ENCODE measurements at regions not wholly inside any gene's neighbourhood (a gene's known extent, or its start where the extent isn't known, plus 50 kb on each side); places are given as distances from the start of the nearest gene placed in this dataset.
"Not testable (repeated sequence)": the region's sequence is repeated elsewhere in the genome, so short reads cannot be mapped to it uniquely, and the experiment has no call there.

GRCh38 chr20:50360921-50361320 is 149.3 kb upstream of the PTPN1 start:
- no peak for DNase-seq (ENCODE audit: low read depth)

DNA sequence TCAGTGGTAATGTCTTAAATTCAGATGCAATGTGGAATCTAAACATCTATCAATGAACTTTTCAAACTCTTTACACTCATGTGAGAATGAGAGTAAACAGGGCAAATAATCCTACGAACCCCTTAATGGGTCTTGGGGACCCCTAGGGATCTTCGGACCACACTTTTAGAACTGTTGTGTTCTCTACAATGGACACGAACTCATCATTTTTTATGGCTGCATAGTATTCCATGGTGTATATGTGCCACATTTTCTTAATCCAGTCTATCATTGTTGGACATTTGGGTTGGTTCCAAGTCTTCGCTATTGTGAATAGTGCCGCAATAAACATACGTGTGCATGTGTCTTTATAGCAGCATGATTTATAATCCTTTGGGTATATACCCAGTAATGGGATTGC is 148.0 kb upstream of the PTPN1 start:
- not testable (repeated sequence) for DNase-seq (ENCODE audit: low read depth)

GRCh38 chr20:50363027-50363426 is 147.2 kb upstream of the PTPN1 start:
- DNase-seq (ENCODE audit: low read depth) = no peak

DNA sequence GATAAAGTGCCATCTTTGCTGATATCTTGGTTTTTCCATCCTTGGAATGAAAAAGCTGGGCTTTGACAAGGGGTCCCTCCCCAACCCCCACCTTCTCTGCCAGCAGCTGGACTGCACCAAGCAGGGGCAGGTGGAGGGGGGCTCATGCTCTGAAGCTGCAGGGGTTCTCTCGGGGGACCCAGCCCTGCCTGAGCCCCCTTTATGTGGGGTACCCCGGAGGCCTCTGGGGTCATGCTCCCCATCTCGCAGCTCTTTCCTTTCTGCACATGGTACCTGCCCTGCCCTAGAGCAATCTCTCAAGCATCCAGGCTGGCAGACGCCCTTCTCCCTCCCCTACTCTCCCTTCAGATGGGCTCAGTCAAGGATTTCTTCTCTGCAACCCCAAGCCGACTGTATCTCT is 146.7 kb upstream of the PTPN1 start:
- no peak for DNase-seq (ENCODE audit: low read depth)

GRCh38 chr20:50364542-50364941 is 145.6 kb upstream of the PTPN1 start:
- DNase-seq (ENCODE audit: low read depth) = no peak

- DNase-seq (ENCODE audit: low read depth) = no peak
Observed at GRCh38 chr20:50366270-50367103, 143.7 kb upstream of the PTPN1 start.

DNA sequence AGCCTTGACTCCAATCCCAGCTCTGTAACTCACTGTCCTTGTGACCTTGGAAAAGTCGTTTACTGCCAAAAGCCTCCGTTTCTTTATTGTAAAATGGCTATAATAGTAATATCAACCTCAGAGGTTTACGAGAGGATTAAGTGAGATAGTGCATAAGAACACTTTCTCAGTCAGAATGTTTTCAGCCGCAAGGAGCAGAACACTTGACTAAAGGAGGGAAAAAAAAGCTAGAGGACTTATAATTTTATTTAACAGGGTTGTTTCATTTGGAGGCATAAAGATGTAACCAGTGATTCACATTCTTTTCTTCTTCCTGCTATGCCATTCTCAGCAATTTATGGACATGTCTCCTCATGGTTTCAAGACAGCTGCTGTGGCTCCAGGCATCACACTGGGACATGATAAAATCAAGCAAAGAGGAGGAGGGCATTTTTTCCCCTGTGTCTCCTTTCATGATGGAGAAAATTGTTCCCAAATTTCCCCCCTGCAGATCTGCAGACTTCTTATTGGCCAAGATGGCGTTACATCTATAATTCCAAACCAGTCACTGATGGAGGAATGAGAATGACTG is 143.0 kb upstream of the PTPN1 start:
- DNase-seq (ENCODE audit: low read depth) = no peak

GRCh38 chr20:50367739-50368375 is 142.3 kb upstream of the PTPN1 start:
- no peak for DNase-seq (ENCODE audit: low read depth)

DNA sequence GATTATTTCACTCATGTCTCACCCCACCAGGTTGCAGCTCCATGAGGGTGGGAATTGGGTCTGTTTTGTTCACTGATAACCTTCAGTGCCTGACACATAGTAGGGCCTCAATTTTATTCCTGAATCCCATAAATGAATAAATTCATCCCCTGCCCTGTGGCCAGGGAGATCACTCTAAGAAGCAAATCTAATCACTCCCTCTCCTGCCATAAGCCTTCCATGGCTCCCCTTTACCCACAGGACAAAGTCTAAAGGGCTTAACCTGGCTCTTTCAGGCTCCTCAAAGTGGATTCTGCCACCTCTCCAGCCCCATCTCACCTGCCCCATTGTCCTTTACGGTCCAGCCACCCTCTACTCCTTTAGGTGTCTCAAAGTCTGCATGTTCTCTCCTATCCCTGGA is 141.8 kb upstream of the PTPN1 start:
- DNase-seq (ENCODE audit: low read depth) = no peak

DNA sequence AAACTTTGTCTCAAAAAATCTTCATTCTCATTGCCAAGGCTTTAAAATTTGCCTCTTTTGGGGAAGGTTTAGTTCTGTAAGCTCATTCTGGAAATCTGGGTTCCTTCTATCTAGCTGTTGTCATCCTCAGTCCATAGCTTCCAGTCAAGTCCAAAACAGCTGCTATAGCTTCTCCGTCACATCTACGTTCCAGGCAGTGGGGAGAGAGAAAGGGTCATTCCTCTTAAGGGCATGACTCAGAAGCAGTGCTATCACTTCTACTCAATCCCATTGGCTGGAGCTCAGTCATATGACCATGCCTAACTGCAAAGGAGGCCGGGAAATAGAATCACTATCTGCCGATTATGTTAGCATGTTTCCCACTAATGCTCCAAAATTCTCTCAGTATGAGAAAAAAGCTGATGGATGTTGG is 141.4 kb upstream of the PTPN1 start:
- no peak for DNase-seq (ENCODE audit: low read depth)

GRCh38 chr20:50369225-50370035 is 140.8 kb upstream of the PTPN1 start:
- no peak for DNase-seq (ENCODE audit: low read depth)

- DNase-seq (ENCODE audit: low read depth) = no peak
Observed at GRCh38 chr20:50370036-50370566, 140.1 kb upstream of the PTPN1 start.

- no peak for DNase-seq (ENCODE audit: low read depth)
Observed at GRCh38 chr20:50371878-50372769, 138.1 kb upstream of the PTPN1 start.

DNA sequence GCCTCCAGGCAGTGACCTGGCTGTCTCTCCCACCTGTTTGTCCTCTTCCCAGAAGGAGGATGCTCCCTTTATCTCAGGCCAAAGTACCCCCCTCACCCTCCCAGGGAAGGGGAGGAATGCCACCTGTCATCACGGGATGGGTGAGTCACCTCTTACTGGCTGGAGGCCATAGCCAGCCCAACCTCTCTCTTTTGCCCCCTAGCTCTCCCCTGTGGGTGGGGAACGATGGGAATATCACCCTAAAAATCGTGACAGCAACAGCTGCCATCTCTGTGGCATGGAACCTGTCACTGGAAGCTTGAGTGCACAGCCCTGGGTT is 137.5 kb upstream of the PTPN1 start:
- no peak for DNase-seq (ENCODE audit: low read depth)

DNA sequence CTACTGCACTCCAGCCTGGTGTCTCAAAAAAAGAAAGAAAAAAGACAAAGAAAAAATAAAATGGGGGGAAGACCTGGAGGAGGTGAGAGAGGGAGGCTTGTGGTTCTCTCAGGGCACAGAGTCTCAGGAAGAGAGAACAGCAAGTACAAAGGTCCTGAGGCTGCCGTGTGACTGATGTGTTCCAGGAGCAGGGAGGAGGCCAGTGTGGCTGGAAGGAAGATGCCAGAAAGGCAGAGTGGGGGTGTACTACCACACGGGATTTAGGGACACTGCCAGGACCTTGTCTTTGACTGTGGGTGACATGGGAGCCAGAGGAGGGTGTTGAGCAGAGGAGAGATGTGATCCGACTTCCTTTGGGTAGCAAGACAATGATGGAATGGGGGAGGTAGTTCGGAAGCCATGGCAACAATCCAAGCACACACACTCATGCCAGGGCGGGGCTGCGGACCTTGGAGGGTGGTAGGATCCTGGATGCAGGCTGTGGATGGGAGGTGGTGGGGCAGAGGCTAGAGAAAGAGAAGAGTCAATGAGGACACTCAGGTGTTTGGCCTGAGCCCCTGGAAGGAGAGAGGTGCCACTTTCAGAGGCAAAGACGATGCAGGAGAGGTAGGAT is 136.4 kb upstream of the PTPN1 start:
- DNase-seq (ENCODE audit: low read depth) = no peak

GRCh38 chr20:50374541-50375078 is 135.6 kb upstream of the PTPN1 start:
- DNase-seq (ENCODE audit: low read depth) = no peak

DNA sequence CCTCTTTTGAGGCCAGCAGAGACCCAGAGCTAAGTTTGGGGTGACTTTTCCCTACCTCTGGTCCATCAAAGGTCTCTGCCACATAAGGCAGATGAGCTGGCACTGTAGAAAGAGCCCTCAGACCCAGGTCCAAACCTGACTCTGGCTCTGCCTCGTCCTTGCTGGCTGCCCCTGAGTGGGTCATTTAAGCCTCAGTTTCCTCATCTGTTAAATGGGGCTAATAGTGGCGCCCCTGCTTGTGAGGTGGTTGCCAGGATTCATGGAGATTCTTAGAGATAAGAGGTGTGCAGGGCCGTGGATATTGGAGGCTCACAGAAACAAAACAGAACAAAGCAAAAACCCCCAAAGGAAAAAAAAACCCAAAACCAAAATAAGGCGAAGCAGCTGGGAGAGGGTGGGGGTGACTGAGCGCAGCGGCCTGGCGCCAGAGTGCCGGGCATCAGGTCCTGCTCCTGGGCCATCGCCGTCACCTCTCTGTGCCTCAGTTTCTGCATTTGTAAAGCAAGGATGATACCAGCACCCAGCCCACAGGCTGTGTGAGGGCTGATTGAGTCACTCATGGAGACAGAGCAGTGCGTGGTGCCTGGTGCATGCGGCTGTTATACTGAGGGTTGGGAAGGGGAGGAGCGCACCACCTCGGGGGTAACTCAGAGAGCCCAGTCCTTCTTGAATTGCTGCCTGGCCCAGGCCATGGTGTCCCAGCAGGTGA is 133.8 kb upstream of the PTPN1 start:
- no peak for DNase-seq (ENCODE audit: low read depth)

DNA sequence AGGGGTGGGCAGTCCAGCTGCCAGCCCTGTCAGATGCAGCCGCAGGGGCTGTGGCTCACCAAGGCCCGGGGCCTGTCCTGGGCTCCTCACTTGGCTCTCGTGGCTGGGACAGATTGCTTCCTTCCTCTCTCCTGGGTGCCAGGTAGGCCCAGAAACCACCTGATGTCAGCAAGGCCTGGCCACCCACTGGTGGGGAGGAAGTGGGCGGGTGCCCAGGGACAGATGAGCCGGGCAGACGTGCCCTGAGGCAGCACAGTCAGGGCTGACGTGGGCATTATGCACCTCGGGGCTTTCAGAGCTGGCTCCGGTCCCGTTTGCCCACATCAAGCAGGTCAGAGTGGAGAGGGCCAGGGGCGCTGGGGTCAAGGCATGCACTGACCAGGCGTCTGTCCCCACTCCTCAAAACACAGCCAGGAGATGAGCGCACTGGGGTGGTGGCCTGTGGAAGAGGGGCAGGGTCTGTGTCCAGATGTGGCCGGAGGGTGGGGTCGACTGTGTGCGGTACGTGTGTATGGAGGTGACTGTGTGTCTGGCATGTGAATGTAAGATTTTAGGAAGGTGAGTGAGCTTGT is 133.2 kb upstream of the PTPN1 start:
- DNase-seq (ENCODE audit: low read depth) = no peak

DNA sequence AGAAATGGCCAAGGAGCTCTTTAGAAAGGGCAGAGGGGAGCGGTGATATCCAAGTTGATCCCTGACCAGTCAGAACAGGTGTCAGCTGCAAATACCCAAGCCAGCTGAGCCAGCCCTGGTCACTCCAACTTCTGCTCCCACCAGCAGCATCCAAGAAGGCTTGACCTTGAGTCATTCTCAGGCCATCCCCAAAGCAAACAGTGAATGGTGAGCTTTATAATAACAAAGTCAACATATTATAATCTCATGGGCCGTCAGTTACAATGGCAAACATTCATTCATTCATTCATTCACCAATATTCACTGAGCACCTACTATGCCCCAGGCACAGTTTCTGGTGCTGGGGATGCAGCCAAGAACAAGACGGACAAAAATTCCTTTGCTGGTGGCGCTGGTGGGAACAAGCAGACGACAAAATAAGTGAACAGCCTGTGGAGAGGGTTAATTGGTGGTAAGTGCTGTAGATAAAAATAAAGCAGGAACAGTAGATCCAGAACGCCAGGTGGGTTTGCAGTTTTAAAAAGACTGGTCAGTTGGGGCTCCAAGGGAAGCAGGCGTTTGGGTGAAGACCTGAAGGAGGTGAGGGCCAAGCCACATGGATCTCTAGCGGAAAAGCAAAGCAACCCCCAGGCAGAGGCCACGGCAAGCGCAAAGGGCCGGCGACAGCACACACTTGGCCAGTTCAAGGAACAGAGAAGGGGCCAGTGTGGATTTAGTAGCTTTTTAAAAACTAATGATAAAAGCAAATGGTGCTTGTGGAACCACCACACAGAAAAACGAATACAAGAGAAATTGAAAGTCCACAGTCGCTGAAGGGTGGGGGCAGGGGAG is 131.8 kb upstream of the PTPN1 start:
- no peak for DNase-seq (ENCODE audit: low read depth)

Data from stimulated activated CD4-positive, alpha-beta T cell treated with anti-CD3 and anti-CD28 coated beads, Interleukin-2, amount 100 ng/mL, for 4 hours (primary cell).